ENCODE measurements at regions not wholly inside any gene's neighbourhood (a gene's known extent, or its start where the extent isn't known, plus 50 kb on each side); places are given as distances from the start of the nearest gene placed in this dataset.

DNA sequence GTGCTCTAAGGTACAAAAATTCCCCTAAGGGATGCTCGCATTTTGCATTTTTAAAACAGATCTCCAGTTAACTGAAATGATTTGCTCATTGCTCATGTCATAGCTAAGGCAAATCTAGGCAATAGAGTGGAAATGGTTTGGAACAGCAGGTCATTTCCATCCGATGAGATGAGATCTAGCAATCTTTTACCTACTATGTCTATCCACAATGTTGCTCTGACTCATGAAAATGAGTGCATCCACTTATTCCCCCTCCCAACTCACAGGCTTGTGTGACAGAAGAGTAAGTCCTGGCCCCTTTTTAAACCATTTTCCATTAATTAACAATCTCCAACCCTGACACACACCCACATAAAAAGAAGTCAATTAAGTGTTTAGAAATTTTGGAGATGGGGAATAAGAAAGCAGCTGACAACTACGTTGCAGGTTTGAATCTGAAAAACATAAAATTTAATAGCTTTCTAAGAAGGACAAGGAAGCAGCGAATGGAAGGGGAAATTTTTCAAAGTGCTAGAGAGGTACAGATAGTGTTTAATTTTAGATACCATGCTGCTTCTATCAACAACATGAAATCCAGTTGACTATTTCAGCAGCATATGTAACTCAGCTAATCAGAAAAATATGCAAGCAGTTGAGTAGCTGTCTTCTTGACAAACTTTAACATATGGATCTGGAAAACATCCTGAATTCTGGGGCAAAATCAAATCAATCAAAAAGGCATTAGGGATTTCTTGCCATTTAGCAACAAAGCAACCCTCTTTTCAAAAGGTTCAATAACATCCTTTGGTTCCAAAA, 112.0 kb downstream of the TMCO5A start:
- FAIRE-seq = no peak
- no peak overlapping the region for H3K4me3 ChIP-seq
- WGBS, 2 donors = 68 to 85% methylated on average over 4 of the region's 4 CpGs

GRCh38 chr15:38048001-38048455, 113.6 kb downstream of the TMCO5A start:
- TF ChIP-seq, protein P1, sequence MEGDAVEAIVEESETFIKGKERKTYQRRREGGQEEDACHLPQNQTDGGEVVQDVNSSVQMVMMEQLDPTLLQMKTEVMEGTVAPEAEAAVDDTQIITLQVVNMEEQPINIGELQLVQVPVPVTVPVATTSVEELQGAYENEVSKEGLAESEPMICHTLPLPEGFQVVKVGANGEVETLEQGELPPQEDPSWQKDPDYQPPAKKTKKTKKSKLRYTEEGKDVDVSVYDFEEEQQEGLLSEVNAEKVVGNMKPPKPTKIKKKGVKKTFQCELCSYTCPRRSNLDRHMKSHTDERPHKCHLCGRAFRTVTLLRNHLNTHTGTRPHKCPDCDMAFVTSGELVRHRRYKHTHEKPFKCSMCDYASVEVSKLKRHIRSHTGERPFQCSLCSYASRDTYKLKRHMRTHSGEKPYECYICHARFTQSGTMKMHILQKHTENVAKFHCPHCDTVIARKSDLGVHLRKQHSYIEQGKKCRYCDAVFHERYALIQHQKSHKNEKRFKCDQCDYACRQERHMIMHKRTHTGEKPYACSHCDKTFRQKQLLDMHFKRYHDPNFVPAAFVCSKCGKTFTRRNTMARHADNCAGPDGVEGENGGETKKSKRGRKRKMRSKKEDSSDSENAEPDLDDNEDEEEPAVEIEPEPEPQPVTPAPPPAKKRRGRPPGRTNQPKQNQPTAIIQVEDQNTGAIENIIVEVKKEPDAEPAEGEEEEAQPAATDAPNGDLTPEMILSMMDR (IDR thresholded peaks at IDR 0.05) = no peak
- Histone ChIP-seq H3K27me3 (no peaks in the 10 kb centered on the region), H3K4me1 (peaks cover 0 to 12% (median 7%) of the 10 kb centered on the region in 3 donors), H3K27ac (no peak overlapping the region), H3K9me3 (no peaks in the 10 kb centered on the region), H3K4me3 (no peak overlapping the region), H3K36me3 (no peaks in the 10 kb centered on the region)
- 75 to 82% methylated on average over 3 of the region's 3 CpGs for WGBS, 2 donors
- intact Hi-C loops (cut with DNase I) = no loop called here
- DNase-seq (no peak), ATAC-seq (no peak), FAIRE-seq (no peak)

More for the DNA sequence above, 112.0 kb downstream of the TMCO5A start:
- H3K9me3 ChIP-seq = no peaks in the 10 kb centered on the region
- TF ChIP-seq, protein P1 (IDR thresholded peaks at IDR 0.05) = no peak
- no peaks in the 10 kb centered on the region for H3K27me3 ChIP-seq
- H3K27ac ChIP-seq = no peak overlapping the region
- H3K4me1 ChIP-seq = peaks cover 0 to 12% (median 7%) of the 10 kb centered on the region in 3 donors
- no peaks in the 10 kb centered on the region for H3K36me3 ChIP-seq
- intact Hi-C loops (cut with DNase I) = no loop called here
- ATAC-seq (no peak), DNase-seq (no peak)

DNA sequence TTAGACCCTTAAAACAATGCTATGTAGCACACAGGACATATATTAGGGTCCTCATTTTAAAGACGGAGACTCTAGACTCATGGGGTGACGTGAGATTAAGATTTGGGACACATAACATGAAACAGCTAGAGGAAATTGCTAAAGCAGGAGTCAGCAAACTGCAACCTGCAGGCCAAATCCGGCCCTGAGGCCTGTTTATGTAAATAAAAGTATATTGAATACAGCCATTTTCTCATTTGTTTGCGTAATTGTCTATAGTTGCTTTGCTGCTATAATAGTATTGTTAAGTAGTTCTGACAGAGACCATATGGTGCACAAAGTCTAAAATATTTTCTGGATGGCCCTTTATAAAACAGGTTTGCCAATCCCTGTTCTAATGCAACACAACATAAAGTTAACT, 115.5 kb downstream of the TMCO5A start:
- Histone ChIP-seq H3K27ac (peak overlapping the region in 1 of 4 donors; percentile 9), H3K4me1 (peaks cover 0 to 12% (median 7%) of the 10 kb centered on the region in 3 donors), H3K4me3 (no peak overlapping the region), H3K36me3 (no peaks in the 10 kb centered on the region), H3K27me3 (no peaks in the 10 kb centered on the region), H3K9me3 (no peaks in the 10 kb centered on the region)
- intact Hi-C loops (cut with DNase I) = no loop called here
- DNase-seq = no peak
- 87 to 93% methylated on average over 4 of the region's 4 CpGs for WGBS, 2 donors
- TF ChIP-seq, protein P1 (IDR thresholded peaks at IDR 0.05) = no peak
- peak in 2 of 4 donors; percentile 12 to 36 for ATAC-seq
- FAIRE-seq = no peak

- Histone ChIP-seq H3K9me3 (no peaks in the 10 kb centered on the region), H3K27me3 (no peaks in the 10 kb centered on the region), H3K27ac (peak overlapping the region in 2 of 4 donors; percentile 9 to 44), H3K36me3 (no peaks in the 10 kb centered on the region), H3K4me3 (no peak overlapping the region), H3K4me1 (peaks cover 0 to 12% (median 7%) of the 10 kb centered on the region in 3 donors)
- TF ChIP-seq, protein P1 (IDR thresholded peaks at IDR 0.05) = no peak
- intact Hi-C loops (cut with DNase I) = no loop called here
- ATAC-seq = peak; percentile 63 to 89 (median 86)
- no peak for DNase-seq
- WGBS, 2 donors = 28 to 30% methylated on average over 4 of the region's 4 CpGs
- no peak for FAIRE-seq
These were observed 116.3 kb downstream of the TMCO5A start for GRCh38 chr15:38050529-38051448.

Data from pancreas (tissue), 10 donors.